ENCODE measurements at regions not wholly inside any gene's neighbourhood (a gene's known extent, or its start where the extent isn't known, plus 50 kb on each side); places are given as distances from the start of the nearest gene placed in this dataset.
"Not testable (repeated sequence)": the region's sequence is repeated elsewhere in the genome, so short reads cannot be mapped to it uniquely, and the experiment has no call there.

- no peak for DNase-seq
These were observed 275.1 kb downstream of the CYRIA start for GRCh38 chr2:16390561-16390960.

DNA sequence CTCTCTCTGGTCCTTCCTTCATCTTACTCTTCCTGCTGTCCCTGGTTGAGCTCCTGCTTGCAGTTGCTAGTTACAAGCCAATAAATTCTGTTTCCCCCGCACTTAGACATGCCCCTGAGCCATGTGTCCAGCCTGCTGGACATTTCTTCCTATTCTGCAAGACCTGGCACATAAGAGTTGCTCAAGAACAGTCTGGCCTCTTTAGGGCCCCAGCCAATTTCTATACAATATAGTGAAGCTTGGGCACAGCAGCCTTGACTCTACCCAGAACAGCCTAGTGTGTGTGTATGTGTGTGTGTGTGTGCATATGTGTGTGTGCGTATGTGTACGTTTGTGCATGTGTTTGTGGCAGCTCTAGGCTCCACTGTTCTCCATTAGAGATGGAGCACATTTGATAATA lies 276.0 kb downstream of the CYRIA start:
- DNase-seq = no peak

GRCh38 chr2:16388199-16388830 lies 277.3 kb downstream of the CYRIA start:
- DNase-seq = not testable (repeated sequence)

DNA sequence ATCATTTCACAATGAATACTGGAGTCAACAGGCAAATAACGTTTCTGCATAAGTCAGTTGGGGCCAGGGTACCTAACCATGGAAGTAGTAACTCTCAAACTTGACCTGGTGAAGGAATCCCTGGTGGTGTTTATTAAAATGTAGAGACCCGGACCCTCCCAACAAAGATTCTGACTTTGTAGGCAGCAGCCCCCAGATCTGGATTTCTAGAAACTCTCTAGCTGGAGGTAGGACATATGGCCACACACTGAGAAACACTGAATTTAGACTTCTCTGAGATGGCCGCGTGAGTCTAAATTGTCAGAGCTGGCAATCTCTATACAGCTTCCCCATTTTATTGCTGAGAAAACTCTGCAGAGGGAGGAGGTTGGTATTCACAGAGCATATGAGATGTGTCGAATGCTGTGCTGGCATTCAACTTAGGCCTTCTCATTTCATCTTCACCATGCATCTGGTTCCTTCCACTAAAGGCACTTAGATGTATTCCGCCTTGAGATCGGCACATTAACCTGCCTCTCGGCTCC lies 278.1 kb downstream of the CYRIA start:
- no peak for DNase-seq

DNA sequence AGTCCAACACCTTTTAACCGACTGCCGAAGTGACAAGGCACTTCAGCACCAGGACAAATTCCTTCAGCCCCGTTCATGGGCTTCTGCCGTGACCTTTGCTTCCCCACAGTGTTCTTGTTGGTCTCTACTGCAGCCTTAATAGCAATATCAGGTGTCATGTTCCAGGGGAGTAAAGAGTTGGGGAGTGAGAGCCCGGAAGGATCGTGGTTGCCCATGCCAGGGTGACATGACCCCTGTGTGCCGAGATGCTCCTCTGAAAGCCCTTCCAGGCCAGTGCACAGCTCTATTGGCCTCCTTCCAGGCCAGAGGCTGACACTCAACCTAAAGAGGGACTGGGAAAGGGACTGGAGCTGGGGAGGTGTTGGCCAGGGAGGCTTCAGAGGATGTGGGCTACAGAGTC lies 279.2 kb downstream of the CYRIA start:
- DNase-seq = no peak

DNA sequence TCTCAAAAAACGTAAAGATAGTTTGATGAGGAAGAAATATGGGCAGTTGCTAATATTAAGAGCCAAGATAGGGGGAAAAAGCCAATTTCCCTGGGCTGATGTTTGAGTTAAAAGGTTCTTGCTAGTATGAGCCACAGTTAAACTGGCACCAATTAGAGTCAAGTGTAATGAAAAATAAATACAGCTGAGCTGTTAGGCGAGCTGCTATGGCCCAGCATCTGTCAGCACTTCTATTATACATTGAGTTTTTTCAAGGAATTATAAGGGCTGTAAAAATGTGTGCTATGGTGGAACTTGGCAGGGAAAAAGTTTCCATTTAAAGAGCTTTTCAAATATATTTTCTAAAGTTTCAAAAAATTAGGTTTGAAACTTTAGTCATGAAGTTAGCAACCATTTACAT lies 279.6 kb downstream of the CYRIA start:
- DNase-seq = no peak

- no peak for DNase-seq
These were observed 280.3 kb downstream of the CYRIA start for GRCh38 chr2:16385341-16385740.

GRCh38 chr2:16383411-16383810 lies 282.2 kb downstream of the CYRIA start:
- no peak for DNase-seq

GRCh38 chr2:16382451-16382850 lies 283.2 kb downstream of the CYRIA start:
- no peak for DNase-seq

GRCh38 chr2:16381511-16381910 lies 284.1 kb downstream of the CYRIA start:
- no peak for DNase-seq

DNA sequence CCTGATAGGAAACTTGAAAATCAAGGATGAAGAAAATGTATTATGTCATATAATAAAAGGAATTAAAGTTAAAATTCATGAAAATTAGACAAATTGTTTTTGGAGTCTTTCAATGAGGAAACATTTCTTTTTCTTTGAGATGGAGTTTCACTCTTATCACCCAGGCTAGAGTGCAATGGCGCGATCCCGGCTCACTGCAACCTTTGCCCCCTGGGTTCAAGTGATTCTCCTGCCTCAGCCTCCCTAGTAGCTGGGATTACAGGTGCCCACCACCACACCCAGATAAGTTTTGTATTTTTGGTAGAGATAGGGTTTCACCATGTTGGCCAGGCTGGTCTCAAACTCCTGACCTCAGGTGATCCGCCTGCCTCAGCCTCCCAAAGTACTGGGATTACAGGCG lies 285.7 kb downstream of the CYRIA start:
- not testable (repeated sequence) for DNase-seq

GRCh38 chr2:16379061-16379460 lies 286.6 kb downstream of the CYRIA start:
- DNase-seq = not testable (repeated sequence)

GRCh38 chr2:16378031-16378430 lies 287.6 kb downstream of the CYRIA start:
- no peak for DNase-seq

DNA sequence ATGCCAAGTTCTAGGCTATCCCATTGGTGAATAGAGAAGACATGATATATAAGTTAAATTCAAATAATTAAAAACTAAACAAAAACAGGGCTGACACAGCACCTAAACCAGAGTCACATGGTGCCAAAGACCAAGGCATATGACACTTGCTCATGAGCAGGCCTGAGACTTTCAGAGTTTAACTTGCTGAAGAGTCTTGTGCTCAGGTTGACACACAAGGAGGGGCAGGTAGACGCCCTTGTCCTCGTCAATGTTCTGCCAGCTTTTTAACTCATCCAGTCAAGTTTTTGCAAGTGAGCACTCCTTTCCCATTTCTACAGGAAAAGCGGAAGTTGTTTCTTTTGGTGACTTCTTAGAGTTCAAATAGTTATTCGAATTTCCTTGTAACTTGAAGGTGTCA lies 289.7 kb downstream of the CYRIA start:
- DNase-seq = no peak

- no peak for DNase-seq
These were observed 290.3 kb downstream of the CYRIA start for GRCh38 chr2:16375351-16375750.

DNA sequence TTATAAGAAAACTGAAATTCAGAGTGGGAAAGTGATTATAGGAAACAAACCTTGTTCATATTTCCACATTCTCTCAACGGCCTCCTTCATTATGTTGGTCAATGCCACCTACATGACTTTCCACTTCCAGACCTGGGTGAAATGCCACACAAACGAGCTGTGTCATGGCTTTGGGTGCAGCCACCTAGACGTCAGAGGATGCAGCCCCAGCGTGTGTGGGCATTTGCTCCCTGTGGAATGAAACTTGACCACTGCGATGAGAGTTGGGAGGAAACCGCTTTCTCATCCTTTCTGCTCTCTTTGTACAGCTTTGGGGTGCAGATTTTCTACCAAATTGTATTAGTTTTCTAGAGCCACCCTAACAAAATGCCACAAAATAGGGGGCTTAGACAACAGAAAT lies 291.0 kb downstream of the CYRIA start:
- no peak for DNase-seq

DNA sequence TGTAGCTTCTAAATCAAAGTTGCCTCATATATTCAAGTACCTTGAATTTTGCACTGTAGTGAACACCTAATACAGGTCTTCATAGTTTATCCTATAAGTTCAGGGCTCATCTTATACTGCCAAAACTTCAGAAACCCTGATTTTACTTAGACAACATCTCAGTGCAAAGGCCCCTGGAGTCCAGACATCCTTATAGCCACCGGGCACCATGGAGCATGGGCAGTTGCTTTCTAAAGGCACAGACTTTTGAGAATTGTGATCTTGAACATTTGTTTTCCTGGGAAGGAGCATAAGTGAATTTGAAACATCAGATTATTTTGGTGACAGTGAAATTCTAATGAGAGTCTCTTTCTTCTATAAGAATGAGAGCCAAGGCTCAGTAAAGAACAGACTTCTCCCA lies 292.3 kb downstream of the CYRIA start:
- DNase-seq = no peak

GRCh38 chr2:16371751-16372150 lies 293.9 kb downstream of the CYRIA start:
- DNase-seq = no peak

DNA sequence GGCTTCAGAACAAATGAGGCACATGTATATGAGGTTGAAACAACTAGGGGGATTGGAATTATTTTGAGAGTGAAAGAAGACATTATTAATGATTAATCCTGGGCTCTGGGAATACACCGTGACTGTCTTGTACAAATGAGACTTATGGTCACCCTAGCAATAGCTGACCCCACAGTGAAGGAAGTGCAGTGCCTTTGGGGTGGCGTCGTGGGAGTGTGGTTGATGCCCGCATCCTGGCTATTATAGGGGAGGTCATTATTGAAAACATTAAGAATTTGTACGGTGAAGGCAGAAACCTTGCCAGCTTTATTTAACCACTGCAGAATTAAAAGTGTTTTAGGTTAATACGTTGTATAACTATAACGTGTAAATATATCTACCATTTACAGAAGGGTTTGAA lies 296.7 kb downstream of the CYRIA start:
- no peak for DNase-seq

- no peak for DNase-seq
These were observed 297.3 kb downstream of the CYRIA start for GRCh38 chr2:16368328-16368727.

DNA sequence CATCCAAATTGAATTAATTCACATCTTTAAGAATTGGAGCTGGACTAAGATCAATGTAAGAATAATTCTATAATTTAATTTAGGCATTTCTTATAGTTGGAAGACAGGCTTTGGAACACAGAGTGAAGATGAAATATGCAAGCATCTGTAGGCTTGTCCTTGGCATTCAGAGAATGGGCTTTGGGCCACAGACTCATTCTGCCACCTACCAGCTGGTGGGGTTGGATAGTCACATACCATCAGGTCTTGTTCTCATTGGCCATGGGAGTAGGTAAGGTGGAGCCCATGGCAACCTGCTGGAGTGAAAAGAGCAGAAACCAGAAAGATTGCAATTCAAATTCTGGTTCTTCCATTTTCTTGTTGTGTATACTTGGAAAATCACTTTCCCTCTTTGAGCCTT lies 300.3 kb downstream of the CYRIA start:
- DNase-seq = no peak

GRCh38 chr2:16363581-16363980 lies 302.1 kb downstream of the CYRIA start:
- no peak for DNase-seq

DNA sequence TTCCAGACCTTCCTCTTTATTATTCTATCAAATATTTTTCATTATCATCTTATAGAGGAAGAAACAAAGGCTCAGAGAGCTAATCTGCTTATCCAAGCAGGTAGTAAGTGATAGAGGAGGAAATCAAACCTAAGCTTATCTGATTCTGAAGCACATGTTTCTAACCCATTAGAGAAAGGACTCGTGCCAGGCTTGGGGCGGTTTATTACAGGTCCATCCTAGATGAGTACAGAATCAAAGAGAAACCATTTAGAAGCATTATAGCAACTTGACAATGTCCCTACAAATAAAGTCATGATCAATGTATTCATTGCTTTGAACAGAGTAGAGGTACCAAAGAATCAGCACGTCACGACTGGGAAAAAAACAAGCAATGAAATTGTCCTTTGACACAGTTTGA lies 303.0 kb downstream of the CYRIA start:
- no peak for DNase-seq

DNA sequence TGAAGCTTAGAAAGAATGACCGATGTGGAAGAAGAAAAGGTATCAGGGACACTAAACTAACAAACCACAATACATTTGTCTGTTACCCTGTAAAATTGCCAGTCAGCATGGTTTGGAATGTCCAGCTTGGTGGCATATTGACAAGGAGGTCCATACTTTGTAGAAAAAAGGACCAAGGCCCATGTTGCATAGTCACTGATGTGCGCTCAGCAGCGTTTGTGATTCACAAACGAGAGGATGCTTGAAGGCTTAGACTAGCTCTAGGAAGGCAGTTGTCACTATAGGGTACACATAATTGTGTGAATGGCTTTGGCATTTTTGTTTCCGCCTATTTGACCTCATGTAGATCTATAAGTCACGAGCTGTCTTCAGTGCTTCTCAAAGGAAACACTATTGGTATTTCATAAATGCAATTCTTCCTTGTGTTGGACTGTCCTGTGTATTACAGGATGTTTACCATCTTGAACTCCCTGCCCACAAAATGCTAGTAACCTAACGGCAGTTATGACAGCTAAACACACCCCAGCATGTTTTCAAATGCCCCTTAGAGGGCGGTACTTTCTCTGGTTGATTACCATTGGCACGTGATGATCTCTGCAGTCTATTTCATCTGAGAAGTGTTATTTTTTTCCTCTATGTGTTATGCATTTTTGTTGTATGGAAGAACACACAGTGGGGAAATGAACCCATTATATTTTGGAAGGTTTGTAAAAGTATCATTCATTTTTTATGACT lies 304.2 kb downstream of the CYRIA start:
- no peak for DNase-seq

- DNase-seq = no peak
These were observed 305.7 kb downstream of the CYRIA start for GRCh38 chr2:16359961-16360360.

Measured in GF-D8 (cell line).